Stimulated activated CD8-positive, alpha-beta memory T cell treated with anti-CD3 and anti-CD28 coated beads, Interleukin-12 subunit alpha, Interleukin-12 subunit beta, amount 100 ng/mL, for 1 hour (primary cell): ENCODE measurements at regions not wholly inside any gene's neighbourhood (a gene's known extent, or its start where the extent isn't known, plus 50 kb on each side); places are given as distances from the start of the nearest gene placed in this dataset.

Experiments
- DNase-seq: peaks from one replicate; pipeline ENCODE4 v3.0.0-alpha.2; 2020; ENCODE audit warnings: low read depth

GRCh38 chr4:153034681-153035080 is 98.6 kb downstream of the FHDC1 start:
- no peak for DNase-seq

GRCh38 chr4:153036931-153037482 is 100.9 kb downstream of the FHDC1 start:
- no peak for DNase-seq

DNA sequence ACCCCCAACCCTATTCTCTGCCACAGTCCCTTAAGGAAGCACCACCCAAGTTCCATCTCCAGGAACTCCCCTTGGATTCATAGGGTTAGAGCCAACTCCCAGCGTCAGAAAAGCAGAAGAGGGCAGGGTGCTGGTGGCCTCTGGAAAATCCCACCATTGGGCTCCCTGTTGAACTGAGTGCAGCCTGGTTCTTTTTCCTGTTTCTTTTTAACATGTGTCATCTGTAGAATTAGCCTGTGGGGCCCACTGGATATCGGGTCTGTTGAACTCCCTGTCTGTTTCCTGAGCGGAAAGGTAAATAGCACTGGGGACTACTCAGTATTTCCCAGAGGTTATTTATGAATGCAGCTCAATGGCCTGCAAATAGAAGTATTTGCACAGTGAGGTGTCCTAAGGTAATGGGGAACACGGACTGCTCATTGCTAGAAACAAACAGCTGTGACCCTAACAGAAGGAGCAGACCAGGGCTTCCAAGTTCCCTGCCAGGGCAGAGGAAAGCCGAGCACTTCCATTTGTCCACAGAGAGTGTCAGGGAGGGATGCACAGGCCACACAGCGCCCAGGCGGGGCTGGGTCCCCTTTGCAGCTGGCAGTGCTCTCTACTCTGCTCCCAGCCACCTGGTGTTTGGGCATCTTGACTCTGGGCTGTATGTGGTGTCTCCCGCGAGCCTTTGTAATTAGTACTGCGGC is 102.6 kb downstream of the FHDC1 start:
- DNase-seq: no peak

- no peak for DNase-seq
These were observed 103.5 kb downstream of the FHDC1 start for GRCh38 chr4:153039542-153040185.

DNA sequence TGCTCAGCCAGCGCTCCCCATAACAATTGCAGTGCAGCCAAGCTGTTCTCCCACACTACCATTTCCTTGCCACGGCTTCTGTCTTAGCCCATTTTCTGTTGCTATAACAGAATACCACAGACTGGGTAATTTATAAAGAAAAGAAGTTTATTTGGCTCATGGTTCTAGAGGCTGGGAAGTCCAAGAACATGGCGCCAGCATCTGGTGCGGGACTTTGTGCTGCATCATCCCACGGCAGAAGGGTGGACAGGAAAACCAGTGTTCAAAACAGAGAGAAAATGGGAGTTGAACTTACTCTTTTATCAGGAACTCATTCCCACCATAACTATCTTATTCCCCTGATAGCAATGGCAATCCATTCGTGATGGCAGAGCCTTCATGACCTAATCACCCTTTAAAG is 104.6 kb downstream of the FHDC1 start:
- DNase-seq: no peak

GRCh38 chr4:153044036-153044435 is 107.9 kb downstream of the FHDC1 start:
- no peak for DNase-seq

- no peak for DNase-seq
These were observed 109.2 kb downstream of the FHDC1 start for GRCh38 chr4:153045111-153045982.

DNA sequence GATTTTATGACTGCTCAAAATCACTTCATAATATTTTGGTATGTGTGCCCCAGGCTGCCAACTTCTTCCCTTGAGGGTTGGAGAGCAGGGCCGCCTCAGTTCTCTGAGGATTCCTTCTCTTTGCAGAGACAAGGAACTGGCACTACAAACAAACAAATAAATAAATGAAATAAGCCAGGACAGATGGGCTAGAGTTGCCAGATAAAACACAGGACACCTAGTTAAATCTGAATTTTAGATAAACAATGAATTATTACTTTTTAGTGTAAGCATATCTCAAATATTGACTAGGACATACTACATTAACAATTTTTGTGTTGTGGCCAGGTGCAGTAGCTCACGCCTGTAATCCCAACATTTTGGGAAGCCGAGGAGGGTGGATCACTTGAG is 122.5 kb downstream of the FHDC1 start:
- DNase-seq: no peak

DNA sequence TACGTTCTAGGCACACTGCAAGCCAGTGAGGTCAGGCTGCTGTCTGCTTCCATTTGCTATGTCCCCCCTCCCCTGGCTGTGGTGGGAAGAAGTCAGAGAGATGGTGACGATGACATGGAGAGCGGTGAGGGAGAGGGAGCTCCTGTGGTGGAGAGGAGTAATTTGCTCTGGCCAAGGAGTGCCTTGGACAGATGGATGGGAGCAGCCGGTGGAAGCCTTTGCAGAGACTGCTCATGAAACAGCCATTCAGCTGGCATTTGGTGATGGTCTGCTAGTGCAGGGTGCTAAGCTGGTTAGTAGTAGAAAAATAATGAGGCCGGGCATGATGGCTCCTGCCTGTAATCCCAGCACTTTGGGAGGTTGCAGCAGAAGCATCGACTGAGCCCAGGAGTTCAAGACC is 124.1 kb downstream of the FHDC1 start:
- no peak for DNase-seq

GRCh38 chr4:153061971-153062370 is 125.8 kb downstream of the FHDC1 start:
- no peak for DNase-seq

GRCh38 chr4:153062652-153063168 is 126.6 kb downstream of the FHDC1 start:
- DNase-seq: no peak

GRCh38 chr4:153063490-153063889 is 127.4 kb downstream of the FHDC1 start:
- DNase-seq: no peak

DNA sequence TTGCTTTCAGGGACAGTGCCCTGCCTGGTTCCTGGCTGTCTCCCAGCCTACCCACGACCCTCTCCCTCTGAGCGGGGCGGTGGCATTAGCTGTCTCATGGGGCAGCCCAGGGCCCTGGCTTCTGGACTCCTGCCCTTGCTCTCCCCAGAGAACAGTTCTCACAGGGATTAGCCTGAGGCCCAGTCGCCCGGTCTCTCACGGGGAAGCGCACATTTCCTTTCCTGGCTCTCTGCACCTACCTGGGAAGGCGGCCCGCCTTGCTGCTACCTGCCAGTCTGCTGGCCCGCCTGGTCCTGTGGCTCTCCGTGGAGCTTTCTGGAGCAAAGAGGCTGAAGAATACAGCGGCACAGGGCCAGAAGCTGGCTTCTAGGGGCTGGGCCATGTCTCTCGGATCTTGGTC is 128.4 kb downstream of the FHDC1 start:
- DNase-seq: no peak

DNA sequence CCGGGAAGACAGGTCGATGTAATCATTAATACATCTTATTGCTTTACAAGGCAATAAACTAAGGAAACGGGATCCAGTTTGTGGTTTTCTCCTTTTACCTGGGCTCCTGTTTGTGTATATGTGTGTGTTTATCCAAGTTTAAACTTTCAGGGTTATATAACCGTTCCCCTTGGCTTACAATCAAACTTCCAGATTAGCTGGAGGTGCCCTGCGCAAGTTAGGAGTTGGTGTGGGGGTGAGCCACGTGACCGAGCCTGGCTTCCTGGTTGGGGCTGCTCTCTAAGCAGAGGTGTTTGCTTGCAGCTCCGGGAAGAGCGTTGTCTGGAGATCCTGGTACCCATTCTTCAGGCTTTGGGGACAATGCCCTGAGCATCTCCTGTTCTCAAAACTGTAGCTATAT is 129.2 kb downstream of the FHDC1 start:
- DNase-seq: no peak

DNA sequence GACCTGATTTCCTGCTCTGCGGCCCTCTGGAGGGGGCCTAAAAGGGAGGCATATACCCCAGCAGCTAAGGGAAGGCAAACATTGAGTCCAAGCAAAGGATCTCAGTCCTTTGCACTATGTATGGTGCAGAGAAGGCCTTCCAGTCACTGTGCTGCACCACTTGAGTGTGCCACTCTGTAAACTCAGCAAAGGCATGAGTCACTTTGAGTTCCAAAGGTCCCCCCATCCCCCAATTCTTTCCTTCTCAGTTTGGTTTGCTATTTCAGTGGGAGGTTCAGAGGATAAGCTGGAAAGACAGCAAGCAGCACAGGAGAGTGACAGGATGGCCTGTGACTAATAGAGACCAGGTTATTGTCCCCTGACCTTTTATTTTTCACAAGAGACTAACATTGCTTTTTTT is 131.3 kb downstream of the FHDC1 start:
- DNase-seq: no peak

GRCh38 chr4:153068751-153069150 is 132.6 kb downstream of the FHDC1 start:
- no peak for DNase-seq

GRCh38 chr4:153071958-153072598 is 132.2 kb upstream of the TRIM2 start:
- no peak for DNase-seq

GRCh38 chr4:153072661-153073060 is 131.6 kb upstream of the TRIM2 start:
- no peak for DNase-seq

DNA sequence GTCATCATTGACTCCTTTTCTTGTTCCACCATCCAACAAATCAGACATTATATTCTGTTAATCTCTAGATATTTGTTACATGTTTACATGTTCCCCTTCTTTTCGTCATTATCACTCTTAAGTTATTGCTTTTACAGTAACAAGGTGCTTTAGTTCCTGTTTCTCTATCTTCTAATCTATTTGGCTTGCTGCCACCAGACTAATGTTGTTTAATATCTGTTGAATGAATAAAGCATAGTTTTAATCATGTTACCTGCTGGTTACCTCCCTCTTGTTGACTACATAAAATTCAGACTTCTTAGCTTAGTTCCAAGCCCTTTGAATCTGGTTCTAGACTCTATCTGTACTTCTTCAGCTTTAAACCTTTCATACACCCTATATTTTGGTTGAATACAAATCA is 129.8 kb upstream of the TRIM2 start:
- no peak for DNase-seq

DNA sequence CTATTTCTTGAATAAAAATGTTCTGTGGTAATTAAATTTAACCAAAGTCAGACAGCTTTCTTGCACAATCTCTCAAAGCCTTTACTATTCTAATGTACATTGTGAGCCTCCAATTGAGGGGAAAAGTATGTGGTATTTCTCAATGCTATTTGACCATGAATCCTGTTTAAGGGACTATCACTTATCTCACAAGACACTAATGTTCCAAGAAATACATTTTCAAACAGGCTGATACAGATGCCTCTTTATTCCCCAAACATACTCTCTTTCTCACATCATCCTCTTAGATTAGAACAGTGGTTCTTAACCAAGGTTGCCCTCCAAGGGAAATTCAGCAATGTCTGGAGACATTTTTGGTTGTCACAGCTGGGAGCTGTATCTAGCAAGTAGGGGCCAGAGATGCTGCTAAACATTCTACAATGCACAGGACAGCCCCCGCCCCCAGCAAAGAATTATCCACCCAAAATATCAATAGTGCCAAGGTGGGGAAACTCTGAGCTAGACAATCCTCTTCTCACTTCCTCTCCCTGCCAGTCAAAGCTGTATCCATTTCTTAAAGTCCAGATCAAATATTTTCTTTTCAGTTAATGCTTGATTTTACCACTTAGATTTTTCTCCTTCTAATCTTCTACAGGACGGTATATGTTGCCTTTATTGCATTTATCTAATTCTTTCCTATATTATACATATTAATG is 129.2 kb upstream of the TRIM2 start:
- DNase-seq: no peak

DNA sequence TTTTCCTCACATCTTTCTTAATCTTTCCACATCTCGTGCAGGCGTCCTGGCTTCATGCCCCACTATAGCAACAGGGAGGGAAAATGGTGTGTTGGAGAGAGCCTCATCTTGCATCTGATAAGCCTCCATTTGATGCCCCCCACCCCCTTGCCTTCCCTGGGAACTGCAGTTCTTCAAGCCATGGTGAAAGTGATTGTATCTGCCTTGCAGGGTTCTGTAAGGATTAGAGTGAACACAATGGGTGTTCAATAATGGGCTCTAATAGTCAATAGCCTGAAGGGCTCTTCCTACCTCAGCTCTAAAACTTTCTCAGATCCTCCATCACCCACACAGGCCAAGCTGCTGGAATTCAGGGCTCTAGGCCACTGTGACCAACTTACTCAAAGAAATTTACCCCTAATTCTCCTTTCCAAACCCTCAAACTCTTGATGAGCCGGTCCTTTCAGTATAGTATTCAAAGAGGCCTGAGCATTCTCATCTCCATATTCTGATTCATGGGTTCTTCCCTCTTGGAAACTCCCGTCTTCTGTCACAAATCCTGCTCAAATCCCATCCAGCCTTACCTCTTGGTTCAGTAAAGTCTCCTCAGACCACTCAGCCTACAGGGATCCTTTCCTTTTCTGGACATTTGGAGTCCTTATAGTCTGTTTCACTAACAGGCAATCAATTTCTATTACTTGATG is 128.3 kb upstream of the TRIM2 start:
- DNase-seq: no peak
